Vagina (tissue), 2 donors: ENCODE measurements at regions not wholly inside any gene's neighbourhood (a gene's known extent, or its start where the extent isn't known, plus 50 kb on each side); places are given as distances from the start of the nearest gene placed in this dataset.

Source experiments
- POLR2A ChIP-seq, 2 donors: fragments of 450-650 bp; IDR thresholded peaks; one replicate each; pipeline ENCODE4 v1.6.1; 2017; ENCODE audit warnings: antibody characterized with exemption in 2 of 2, mild to moderate bottlenecking in 2 of 2, moderate library complexity in 2 of 2
- POLR2AphosphoS5 ChIP-seq, 2 donors: sonication (generic); formaldehyde crosslinking; IDR thresholded peaks; one replicate each; pipeline ENCODE4 v1.9.0; 2017; ENCODE audit warnings: antibody characterized with exemption in 2 of 2, mild to moderate bottlenecking in 2 of 2, low read depth in 1 of 2; ENCODE audit not compliant: insufficient read depth in 1 of 2
- TF ChIP-seq, protein P1 (sequence below), 3 experiments: fragments of 450-650 bp in 2 of 3; fragments of 200-600 bp in 1 of 3; sonication (generic) in 1 of 3; IDR thresholded peaks; one replicate each; pipeline ENCODE4 v1.5.1; 2017 to 2019; ENCODE audit warnings: antibody characterized with exemption in 3 of 3, mild to moderate bottlenecking in 2 of 3, moderate library complexity in 2 of 3

DNA sequence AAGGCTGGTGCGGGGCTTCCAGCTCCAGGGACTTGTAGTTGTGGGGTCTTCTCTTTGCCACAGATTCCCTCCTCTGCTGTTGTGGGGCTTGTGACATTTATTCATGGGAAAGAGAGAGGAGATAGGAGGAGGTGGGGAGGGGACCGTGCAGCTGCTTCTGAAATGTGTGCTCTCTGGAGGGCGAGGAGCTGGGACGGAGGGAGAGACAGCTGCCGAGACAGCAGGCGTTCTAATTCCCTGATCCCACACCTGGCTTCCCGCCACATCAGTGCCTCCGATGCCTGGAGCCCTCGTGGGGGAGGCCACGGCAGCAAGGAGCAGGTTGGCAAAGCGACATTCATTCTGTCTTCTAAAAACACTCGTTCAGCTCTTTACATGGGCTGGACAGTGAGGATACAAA, 164.4 kb downstream of the USP12 start:
- TF ChIP-seq, protein P1, sequence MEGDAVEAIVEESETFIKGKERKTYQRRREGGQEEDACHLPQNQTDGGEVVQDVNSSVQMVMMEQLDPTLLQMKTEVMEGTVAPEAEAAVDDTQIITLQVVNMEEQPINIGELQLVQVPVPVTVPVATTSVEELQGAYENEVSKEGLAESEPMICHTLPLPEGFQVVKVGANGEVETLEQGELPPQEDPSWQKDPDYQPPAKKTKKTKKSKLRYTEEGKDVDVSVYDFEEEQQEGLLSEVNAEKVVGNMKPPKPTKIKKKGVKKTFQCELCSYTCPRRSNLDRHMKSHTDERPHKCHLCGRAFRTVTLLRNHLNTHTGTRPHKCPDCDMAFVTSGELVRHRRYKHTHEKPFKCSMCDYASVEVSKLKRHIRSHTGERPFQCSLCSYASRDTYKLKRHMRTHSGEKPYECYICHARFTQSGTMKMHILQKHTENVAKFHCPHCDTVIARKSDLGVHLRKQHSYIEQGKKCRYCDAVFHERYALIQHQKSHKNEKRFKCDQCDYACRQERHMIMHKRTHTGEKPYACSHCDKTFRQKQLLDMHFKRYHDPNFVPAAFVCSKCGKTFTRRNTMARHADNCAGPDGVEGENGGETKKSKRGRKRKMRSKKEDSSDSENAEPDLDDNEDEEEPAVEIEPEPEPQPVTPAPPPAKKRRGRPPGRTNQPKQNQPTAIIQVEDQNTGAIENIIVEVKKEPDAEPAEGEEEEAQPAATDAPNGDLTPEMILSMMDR (IDR thresholded peaks at IDR 0.05): no peak
- TF ChIP-seq POLR2A (IDR thresholded peaks at IDR 0.05): no peak
- no peak for TF ChIP-seq POLR2AphosphoS5 (IDR thresholded peaks at IDR 0.05; ENCODE audit: insufficient read depth in 1 of 2, low read depth in 1 of 2)
